K562 (cell line): ENCODE measurements at regions not wholly inside any gene's neighbourhood (a gene's known extent, or its start where the extent isn't known, plus 50 kb on each side); places are given as distances from the start of the nearest gene placed in this dataset.

ENCODE experiments used
- ATAC-seq: fragments of 200-7000 bp; cut with Tn5 transposase; 3 replicates; pipeline ENCODE4 v1.9.1; 2020; ENCODE audit warnings: moderate library complexity
- BruUV-seq: library from RNA; stranded (reverse); fragments of 400-500 nt; replicated peaks from 2 replicates; lab custom pipeline; 2021; lab: Mats Ljungman, UMichigan
- CTCF ChIA-PET: fragments of 300-600 bp; formaldehyde crosslinking; extraction: SDS; loops from one replicate; lab custom pipeline; 2021; ENCODE audit warnings: low intra/inter-chr PET ratio; lab: Yijun Ruan, JAX
- POLR2A ChIA-PET: fragments of 300-600, 350-650 bp; sonication (Branson Sonifier 250); formaldehyde crosslinking; extraction: SDS; loops from one replicate; lab custom pipeline; 2021; ENCODE audit warnings: antibody characterized with exemption, inconsistent platforms; lab: Yijun Ruan, JAX
- DNase-seq, 4 experiments: peaks; one replicate each; pipeline versions ENCODE4 v3.0.0 to v3.0.0-alpha.2; 2011 to 2018; ENCODE audit warnings: low spot score in 3 of 4, mixed read lengths in 3 of 4; ENCODE audit errors: extremely low read depth in 1 of 4
- FAIRE-seq: peaks from 2 replicates; lab custom pipeline; 2011; peaks lifted over from hg19 to GRCh38; lab: Jason Lieb, UNC
- H2AFZ ChIP-seq: 2 replicates; pipeline ENCODE4 v1.6.0; 2011; ENCODE audit warnings: low read depth, low read length, control low read depth, inconsistent platforms
- H3K27ac ChIP-seq: fragments of 200-600 bp; 3 replicates; pipeline ENCODE4 v1.8.0; 2011; ENCODE audit warnings: low read depth, mild to moderate bottlenecking, control low read depth, inconsistent platforms, low read length, moderate library complexity, mixed read lengths; ENCODE audit errors: extremely low read depth
- H3K27me3 ChIP-seq, 2 experiments: fragments of 300-600 bp in 1 of 2; 2 replicates in 1 of 2; 3 replicates in 1 of 2; pipeline versions ENCODE4 v1.6.0 to v1.8.0; 2011; ENCODE audit warnings: inconsistent platforms in 2 of 2, low read length in 2 of 2, mild to moderate bottlenecking in 1 of 2, mixed read lengths in 1 of 2, moderate library complexity in 1 of 2; ENCODE audit not compliant: control insufficient read depth in 2 of 2, insufficient read depth in 2 of 2
- H3K36me3 ChIP-seq: fragments of 300-600 bp; 3 replicates; pipeline ENCODE4 v1.8.0; 2011; ENCODE audit warnings: mild to moderate bottlenecking, low read length, inconsistent platforms; ENCODE audit not compliant: control insufficient read depth, insufficient read depth
- H3K4me1 ChIP-seq, 2 experiments: fragments of 200-600 bp in 1 of 2; replicated peaks in 1 of 2; 2 replicates in 1 of 2; 3 replicates in 1 of 2; pipeline versions ENCODE4 v1.5.1 to v1.8.0; 2011; ENCODE audit warnings: inconsistent platforms in 2 of 2, low read length in 2 of 2, mild to moderate bottlenecking in 1 of 2, mixed read lengths in 1 of 2, moderate library complexity in 1 of 2; ENCODE audit not compliant: control insufficient read depth in 2 of 2, insufficient read depth in 2 of 2
- H3K4me2 ChIP-seq: 2 replicates; pipeline ENCODE4 v1.6.1; 2011; ENCODE audit warnings: low read length, control low read depth, inconsistent platforms, mixed read lengths; ENCODE audit not compliant: insufficient read depth
- H3K4me3 ChIP-seq: fragments of 200-600 bp; sonication (generic), shearing (Covaris generic); 2 replicates; pipeline ENCODE4 v1.5.1; 2016; ENCODE audit warnings: control low read depth, inconsistent platforms
- H3K79me2 ChIP-seq: fragments of 200-600 bp; 3 replicates; pipeline ENCODE4 v1.8.0; 2011; ENCODE audit warnings: low read length, inconsistent platforms; ENCODE audit not compliant: control insufficient read depth, insufficient read depth
- H3K9ac ChIP-seq, 2 experiments: 2 replicates each; pipeline versions ENCODE4 v1.6.0 to v1.6.1; 2011; ENCODE audit warnings: low read depth in 2 of 2, low read length in 2 of 2, control low read depth in 1 of 2, inconsistent platforms in 1 of 2, mild to moderate bottlenecking in 1 of 2, mixed read lengths in 1 of 2; ENCODE audit not compliant: insufficient read depth in 1 of 2
- H3K9me1 ChIP-seq: one replicate; pipeline ENCODE4 v1.6.0; 2011; ENCODE audit warnings: inconsistent platforms, mild to moderate bottlenecking, low read length, moderate library complexity; ENCODE audit not compliant: control insufficient read depth, insufficient read depth
- H3K9me3 ChIP-seq: replicated peaks from 2 replicates; pipeline ENCODE4 v1.5.1; 2011; ENCODE audit warnings: low read depth, low read length, inconsistent platforms; ENCODE audit not compliant: control insufficient read depth, insufficient read depth
- H4K20me1 ChIP-seq: replicated peaks from 2 replicates; pipeline ENCODE4 v1.6.1; 2011; ENCODE audit warnings: low read length, inconsistent platforms, mixed read lengths; ENCODE audit not compliant: control insufficient read depth, insufficient read depth
- CLOCK ChIP-seq: fragments of 250-450 bp; sonication (Bioruptor Pico); IDR thresholded peaks from 2 replicates; pipeline ENCODE4 v1.4.0; 2020; ENCODE audit warnings: mild to moderate bottlenecking, moderate library complexity, borderline replicate concordance
- CREB3L1 ChIP-seq: fragments of 450-650 bp; IDR thresholded peaks from 2 replicates; pipeline ENCODE4 v1.6.1; 2014; ENCODE audit warnings: low read depth, mild to moderate bottlenecking, moderate library complexity, borderline replicate concordance
- RNF219 ChIP-seq: fragments of 250-450 bp; sonication (Bioruptor Pico); IDR thresholded peaks from 2 replicates; pipeline ENCODE4 v1.5.0; 2022; ENCODE audit warnings: mild to moderate bottlenecking
- SMAD3 ChIP-seq: fragments of 450-650 bp; formaldehyde crosslinking; conservative IDR thresholded peaks from 2 replicates; pipeline ENCODE4 v1.4.0; 2020; ENCODE audit warnings: mild to moderate bottlenecking
- ZBTB7A ChIP-seq: IDR thresholded peaks from 2 replicates; pipeline ENCODE4 v1.6.1; 2011; ENCODE audit warnings: low read depth, mild to moderate bottlenecking, low read length, moderate library complexity, borderline replicate concordance; ENCODE audit not compliant: control insufficient read depth
- ZNF668 ChIP-seq: fragments of 250-450 bp; sonication (Bioruptor Pico); IDR thresholded peaks from 2 replicates; pipeline ENCODE4 v1.8.0; 2022; ENCODE audit warnings: mild to moderate bottlenecking, inconsistent platforms
- ZNF707 ChIP-seq: fragments of 250-450 bp; sonication (Bioruptor Pico); conservative IDR thresholded peaks from 2 replicates; pipeline ENCODE4 v1.8.0; 2022; ENCODE audit warnings: inconsistent platforms, mild to moderate bottlenecking, moderate library complexity
- in situ Hi-C: fragments of 300-500 bp; cut with MboI; formaldehyde crosslinking; loops from 4 replicates; pipeline ENCODE4 v1.15.0; 2018; ENCODE audit warnings: inconsistent platforms, mixed read lengths
- intact Hi-C: fragments of 100-400 bp; cut with micrococcal nuclease; formaldehyde crosslinking; loops from 2 replicates; pipeline ENCODE4 v1.14.2; 2022

GRCh38 chr13:59301174-59301567 lies 862.6 kb downstream of the DIAPH3 start (continued):
- TF ChIP-seq RNF219: no peak
- TF ChIP-seq SMAD3 (CRISPR knock-in tag): no peak
- no peak for TF ChIP-seq ZNF707 (CRISPR knock-in tag)

- ChIA-PET CTCF (no interaction called here), POLR2A (interaction anchor here (1.7 kb wide), 1 partner anchor 19 kb away, joined by 3 read pairs; no protein-coding TSS in a partner anchor)
- Histone ChIP-seq H3K27ac (no peak overlapping the region), H3K9me1 (no peaks in the 10 kb centered on the region), H3K9me3 (no peaks in the 10 kb centered on the region), H3K4me3 (no peak overlapping the region), H3K4me2 (no peak overlapping the region), H3K36me3 (no peaks in the 10 kb centered on the region), H3K27me3 (no peaks in the 10 kb centered on the region), H3K9ac (no peak overlapping the region), H4K20me1 (no peaks in the 10 kb centered on the region), H2AFZ (no peak overlapping the region), H3K79me2 (no peaks in the 10 kb centered on the region), H3K4me1 (no peaks in the 10 kb centered on the region; a peak in 2 of 5 replicates)
- DNase-seq: no peak
- TF ChIP-seq CREB3L1 (no peak), CLOCK (CRISPR knock-in tag) (no peak), ZNF668 (CRISPR knock-in tag) (no peak), ZBTB7A (no peak)
- no peak for FAIRE-seq
- ATAC-seq: no peak
- intact Hi-C loops (no loop called here), in situ Hi-C loops (no loop called here)
- BruUV-seq: no TSS peak
These were observed 860.3 kb downstream of the DIAPH3 start for GRCh38 chr13:59303433-59303832.
